WI38 (cell line): ENCODE measurements at regions not wholly inside any gene's neighbourhood (a gene's known extent, or its start where the extent isn't known, plus 50 kb on each side); places are given as distances from the start of the nearest gene placed in this dataset.

Source experiments
- H3K4me3 ChIP-seq: 2 replicates; pipeline ENCODE4 v1.5.1; 2011; ENCODE audit warnings: low read depth, mild to moderate bottlenecking, control low read depth, low read length
- TF ChIP-seq, protein P1 (sequence below): IDR thresholded peaks from 2 replicates; pipeline ENCODE4 v1.5.1; 2012; ENCODE audit warnings: low read depth, mild to moderate bottlenecking, control low read depth, low read length

DNA sequence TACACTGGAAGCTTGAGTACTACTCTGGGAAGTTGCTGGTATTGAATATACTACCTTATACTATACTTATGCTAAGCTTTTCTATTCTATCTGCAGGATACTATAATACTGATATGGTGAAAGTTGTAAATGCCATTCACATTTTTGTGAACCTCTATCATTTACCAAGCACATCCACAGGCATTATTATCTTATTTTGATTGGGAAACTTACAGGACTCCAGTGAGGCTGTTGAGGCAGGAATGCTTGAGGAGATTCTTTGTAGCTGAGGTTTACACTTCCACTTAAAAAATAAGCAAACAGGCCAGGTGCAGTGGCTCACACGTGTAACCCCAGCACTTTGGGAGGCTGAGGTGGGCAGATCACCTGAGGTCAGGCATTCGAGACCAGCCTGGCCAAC, 442.9 kb downstream of the QKI start:
- H3K4me3 ChIP-seq, result no peak overlapping the region
- TF ChIP-seq, protein P1, sequence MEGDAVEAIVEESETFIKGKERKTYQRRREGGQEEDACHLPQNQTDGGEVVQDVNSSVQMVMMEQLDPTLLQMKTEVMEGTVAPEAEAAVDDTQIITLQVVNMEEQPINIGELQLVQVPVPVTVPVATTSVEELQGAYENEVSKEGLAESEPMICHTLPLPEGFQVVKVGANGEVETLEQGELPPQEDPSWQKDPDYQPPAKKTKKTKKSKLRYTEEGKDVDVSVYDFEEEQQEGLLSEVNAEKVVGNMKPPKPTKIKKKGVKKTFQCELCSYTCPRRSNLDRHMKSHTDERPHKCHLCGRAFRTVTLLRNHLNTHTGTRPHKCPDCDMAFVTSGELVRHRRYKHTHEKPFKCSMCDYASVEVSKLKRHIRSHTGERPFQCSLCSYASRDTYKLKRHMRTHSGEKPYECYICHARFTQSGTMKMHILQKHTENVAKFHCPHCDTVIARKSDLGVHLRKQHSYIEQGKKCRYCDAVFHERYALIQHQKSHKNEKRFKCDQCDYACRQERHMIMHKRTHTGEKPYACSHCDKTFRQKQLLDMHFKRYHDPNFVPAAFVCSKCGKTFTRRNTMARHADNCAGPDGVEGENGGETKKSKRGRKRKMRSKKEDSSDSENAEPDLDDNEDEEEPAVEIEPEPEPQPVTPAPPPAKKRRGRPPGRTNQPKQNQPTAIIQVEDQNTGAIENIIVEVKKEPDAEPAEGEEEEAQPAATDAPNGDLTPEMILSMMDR, result no peak

DNA sequence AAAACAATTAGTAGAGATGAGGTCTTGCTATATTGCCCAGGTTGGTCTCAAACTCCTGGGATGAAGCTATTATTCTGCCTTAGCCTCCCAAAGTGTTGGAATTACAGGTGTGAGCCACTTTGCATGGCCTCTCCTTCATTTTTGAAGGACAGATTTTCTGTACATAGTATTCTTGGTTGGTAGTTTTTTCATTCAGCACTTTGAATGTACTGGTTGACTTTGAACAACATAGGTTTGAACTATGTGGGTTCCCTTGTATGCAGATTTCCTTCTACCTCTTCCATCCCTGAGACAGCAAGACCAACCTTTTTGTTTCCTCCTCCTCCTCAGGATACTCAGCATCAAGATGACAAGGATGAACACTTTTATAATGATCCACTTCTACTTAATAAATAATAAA, 436.4 kb downstream of the QKI start:
- TF ChIP-seq, protein P1, result no peak
- no peak overlapping the region for H3K4me3 ChIP-seq

DNA sequence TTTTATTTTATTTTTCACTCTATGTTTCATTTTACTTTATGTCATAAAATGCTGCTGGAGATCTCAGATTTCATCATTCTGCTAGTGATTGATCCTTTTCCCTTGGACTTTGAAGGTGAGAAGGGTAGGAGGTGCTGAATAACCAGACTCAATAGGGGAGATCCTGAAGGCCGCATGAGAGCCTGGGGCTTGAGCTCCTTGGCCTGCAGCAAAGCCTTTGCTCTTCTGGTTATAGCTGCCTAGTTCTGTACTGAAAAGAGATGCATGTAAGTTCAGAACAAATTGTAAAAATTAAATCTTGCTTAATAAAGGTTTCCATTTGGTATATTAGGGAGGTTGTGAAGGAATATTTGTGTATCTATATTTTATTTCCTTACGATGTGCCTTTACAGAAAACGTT, 430.2 kb downstream of the QKI start:
- TF ChIP-seq, protein P1, result no peak
- H3K4me3 ChIP-seq, result no peak overlapping the region

DNA sequence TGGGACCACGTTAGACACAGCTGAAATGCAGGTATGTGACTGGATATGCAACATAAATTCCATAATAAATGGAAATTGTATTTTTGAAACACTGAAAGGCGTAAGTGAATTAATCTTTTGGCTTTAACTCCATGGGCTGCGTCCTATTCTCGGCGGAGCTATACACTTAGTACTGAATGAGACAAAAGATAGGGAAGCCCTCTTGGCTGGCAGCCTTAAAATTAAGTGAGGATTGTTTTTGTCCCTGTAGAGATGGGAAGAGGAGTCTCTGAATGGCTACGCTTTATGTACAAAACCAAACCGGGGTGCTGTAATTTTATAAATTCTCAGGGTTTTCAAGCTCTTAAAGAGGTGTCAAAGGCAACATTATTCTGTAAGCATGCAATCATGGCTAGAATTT, 429.8 kb downstream of the QKI start:
- no peak overlapping the region for H3K4me3 ChIP-seq
- TF ChIP-seq, protein P1, result no peak

DNA sequence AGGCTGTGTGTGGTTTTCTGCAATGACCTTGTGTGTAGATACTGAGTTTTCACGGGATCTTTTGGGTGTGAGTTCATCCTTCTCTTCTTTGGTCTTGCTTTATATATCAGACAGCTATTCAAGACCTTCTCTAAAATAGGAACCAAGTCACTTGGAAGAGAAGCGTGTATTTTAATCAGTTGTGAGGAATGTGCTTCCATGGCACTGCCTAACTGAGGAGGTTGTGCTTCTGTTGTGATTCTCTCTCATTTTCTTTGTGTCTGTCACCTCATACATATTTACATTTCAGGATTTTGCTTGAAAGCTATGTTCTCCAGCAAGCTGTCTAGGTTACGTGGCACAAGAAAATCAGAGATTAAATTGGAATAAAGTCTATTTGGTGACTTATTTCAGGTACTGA, 428.7 kb downstream of the QKI start:
- TF ChIP-seq, protein P1, result no peak
- no peak overlapping the region for H3K4me3 ChIP-seq

DNA sequence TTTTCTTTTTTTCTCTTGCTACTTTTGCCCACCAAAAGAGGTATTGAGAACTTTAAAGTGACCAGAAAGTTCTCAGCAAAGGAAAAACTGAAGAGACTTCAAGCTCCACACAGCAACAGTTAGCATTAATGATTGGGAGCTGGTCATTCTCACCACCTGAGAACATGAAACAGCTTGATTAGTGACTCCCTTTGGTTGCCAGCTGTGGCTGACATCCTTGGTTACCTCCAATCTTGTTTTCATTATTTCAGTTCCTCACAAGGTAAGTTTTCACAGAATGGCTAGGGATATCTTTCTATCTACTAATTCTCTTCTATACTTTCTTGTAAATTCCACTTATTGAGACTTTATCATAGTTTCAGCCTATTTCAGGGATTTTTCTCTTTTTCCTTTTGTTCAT, 427.9 kb downstream of the QKI start:
- no peak overlapping the region for H3K4me3 ChIP-seq
- TF ChIP-seq, protein P1, result no peak

DNA sequence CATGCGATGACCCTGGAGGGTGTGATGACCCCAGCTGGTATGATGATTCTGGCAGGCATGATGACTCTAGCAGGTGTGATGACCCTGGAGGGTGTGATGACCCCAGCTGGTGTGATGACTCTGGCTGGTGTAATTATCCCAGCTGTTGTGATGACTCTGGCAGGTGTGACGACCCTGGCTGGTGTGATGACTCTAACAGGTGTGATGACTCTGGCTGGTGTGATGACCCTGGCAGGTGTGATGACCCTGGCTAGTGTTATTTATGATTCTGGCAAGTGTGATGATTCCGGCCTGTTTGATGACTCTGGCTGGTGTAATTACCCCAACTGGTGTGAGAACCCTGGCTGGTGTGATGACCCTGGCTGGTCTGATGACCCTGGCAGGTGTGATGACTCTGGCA, 427.2 kb downstream of the QKI start:
- TF ChIP-seq, protein P1, result no peak
- no peak overlapping the region for H3K4me3 ChIP-seq
